Panc1 (cell line): ENCODE measurements at regions not wholly inside any gene's neighbourhood (a gene's known extent, or its start where the extent isn't known, plus 50 kb on each side); places are given as distances from the start of the nearest gene placed in this dataset.

Experiments used
- ATAC-seq: fragments of 200-7000 bp; cut with Tn5 transposase; 2 replicates; pipeline ENCODE4 v1.9.1; 2020; ENCODE audit warnings: mild to moderate bottlenecking, moderate library complexity
- BruUV-seq: library from RNA; stranded (reverse); fragments of 400-500 nt; replicated peaks from 2 replicates; lab custom pipeline; 2021; lab: Mats Ljungman, UMichigan
- CTCF ChIA-PET: fragments of 300-600 bp; sonication (Branson Sonifier 250); formaldehyde crosslinking; loops from one replicate; lab custom pipeline; 2022; ENCODE audit warnings: antibody characterized with exemption; lab: Charles Lee
- POLR2A ChIA-PET: fragments of 300-600 bp; sonication (Branson Sonifier 250); formaldehyde crosslinking; loops from one replicate; lab custom pipeline; 2022; ENCODE audit warnings: antibody characterized with exemption; lab: Charles Lee
- DNase-seq: peaks from one replicate; pipeline ENCODE4 v3.0.0-alpha.2; 2010; ENCODE audit warnings: low read depth, low spot score
- H3K27ac ChIP-seq: 2 replicates; pipeline ENCODE4 v1.5.1; 2011; ENCODE audit warnings: mild to moderate bottlenecking, low read length, inconsistent platforms
- H3K27me3 ChIP-seq: fragments of 200-500 bp; sonication (Bioruptor generic); 2 replicates; pipeline ENCODE4 v1.6.0; 2014; ENCODE audit warnings: low read length, inconsistent platforms; ENCODE audit not compliant: control insufficient read depth, insufficient read depth
- H3K36me3 ChIP-seq: fragments of 200-500 bp; sonication (Bioruptor generic); 2 replicates; pipeline ENCODE4 v1.5.1; 2014; ENCODE audit warnings: inconsistent platforms, mild to moderate bottlenecking, low read length, moderate library complexity; ENCODE audit not compliant: control insufficient read depth, insufficient read depth
- H3K4me1 ChIP-seq: 2 replicates; pipeline ENCODE4 v1.5.1; 2011; ENCODE audit warnings: inconsistent platforms, mild to moderate bottlenecking, low read length, moderate library complexity; ENCODE audit not compliant: control insufficient read depth, insufficient read depth
- H3K4me3 ChIP-seq, 2 experiments: 2 replicates each; pipeline ENCODE4 v1.5.1; 2011 to 2012; ENCODE audit warnings: low read depth in 2 of 2, low read length in 2 of 2, mild to moderate bottlenecking in 2 of 2, inconsistent platforms in 1 of 2, moderate library complexity in 1 of 2
- H3K9me3 ChIP-seq: fragments of 200-500 bp; sonication (Bioruptor generic); 2 replicates; pipeline ENCODE4 v1.5.1; 2014; ENCODE audit warnings: low read depth, mild to moderate bottlenecking, inconsistent platforms, low read length, moderate library complexity; ENCODE audit not compliant: control insufficient read depth, insufficient read depth
- POLR2AphosphoS5 ChIP-seq: IDR thresholded peaks from 2 replicates; pipeline ENCODE4 v1.6.1; 2012; ENCODE audit warnings: mild to moderate bottlenecking, low read depth, low read length, moderate library complexity
- SIN3A ChIP-seq: IDR thresholded peaks from 2 replicates; pipeline ENCODE4 v1.6.1; 2012; ENCODE audit warnings: low read depth, mild to moderate bottlenecking, low read length, moderate library complexity, borderline replicate concordance; ENCODE audit not compliant: insufficient read depth
- TCF7L2 ChIP-seq: IDR thresholded peaks from 2 replicates; pipeline ENCODE4 v1.6.1; 2011; ENCODE audit warnings: mild to moderate bottlenecking, low read depth, low read length, inconsistent platforms
- in situ Hi-C: cut with HindIII; loops from 2 replicates; pipeline ENCODE4 v1.10.0; 2016; ENCODE audit warnings: low sequenced_read_pairs, low pct_unique_long_range_greater_than_20kb
- intact Hi-C: fragments of 100-400 bp; cut with micrococcal nuclease; formaldehyde crosslinking; loops from one replicate; pipeline ENCODE4 v1.10.0; 2022; ENCODE audit not compliant: unreplicated experiment
- TF ChIP-seq, protein P1 (sequence below), 2 experiments: IDR thresholded peaks; 2 replicates each; pipeline ENCODE4 v1.6.1; 2011 to 2012; ENCODE audit warnings: low read depth in 2 of 2, control low read depth in 1 of 2, low read length in 1 of 2, mild to moderate bottlenecking in 1 of 2, moderate library complexity in 1 of 2; ENCODE audit not compliant: insufficient read depth in 1 of 2
- TF ChIP-seq, protein P2 (sequence below): fragments of 450-650 bp; IDR thresholded peaks from 2 replicates; pipeline ENCODE4 v1.5.1; 2017; ENCODE audit warnings: mild to moderate bottlenecking

DNA sequence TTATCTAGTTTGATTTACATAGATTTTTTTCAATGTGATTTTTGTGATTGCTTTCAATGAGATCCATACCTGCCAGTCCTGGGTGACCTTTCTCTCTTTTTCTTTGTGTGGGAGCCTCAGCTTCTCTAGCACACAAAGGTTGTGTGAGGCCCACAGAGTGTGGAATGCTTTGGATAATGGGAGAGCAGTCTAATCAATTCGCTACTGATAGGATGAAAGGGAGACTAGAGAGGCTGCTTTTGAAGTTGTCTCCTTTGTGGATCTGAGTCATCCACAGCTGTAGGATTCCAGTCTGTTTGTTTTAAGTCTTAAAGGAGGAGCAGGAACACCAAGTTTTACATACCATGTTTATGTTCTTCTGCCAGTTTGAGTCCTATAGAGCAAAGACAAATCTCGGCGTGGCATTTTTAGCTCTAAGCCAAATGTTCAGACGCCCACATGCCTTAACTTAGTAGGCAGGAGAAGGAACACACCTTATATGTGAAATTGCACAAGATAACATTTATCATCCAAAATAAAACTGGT is 330.0 kb downstream of the ARL4A start:
- Histone ChIP-seq H3K4me1 (0 out of 2 replicates have a peak, but pooled peaks cover 6% of the 10 kb centered on the region), H3K9me3 (no peaks in the 10 kb centered on the region), H3K27me3 (no peaks in the 10 kb centered on the region), H3K36me3 (no peaks in the 10 kb centered on the region), H3K4me3 (peak overlapping the region in 1 of 2 experiments; percentile 19; a peak in 1 of 4 replicates), H3K27ac (no peak overlapping the region)
- TF ChIP-seq, protein P1, sequence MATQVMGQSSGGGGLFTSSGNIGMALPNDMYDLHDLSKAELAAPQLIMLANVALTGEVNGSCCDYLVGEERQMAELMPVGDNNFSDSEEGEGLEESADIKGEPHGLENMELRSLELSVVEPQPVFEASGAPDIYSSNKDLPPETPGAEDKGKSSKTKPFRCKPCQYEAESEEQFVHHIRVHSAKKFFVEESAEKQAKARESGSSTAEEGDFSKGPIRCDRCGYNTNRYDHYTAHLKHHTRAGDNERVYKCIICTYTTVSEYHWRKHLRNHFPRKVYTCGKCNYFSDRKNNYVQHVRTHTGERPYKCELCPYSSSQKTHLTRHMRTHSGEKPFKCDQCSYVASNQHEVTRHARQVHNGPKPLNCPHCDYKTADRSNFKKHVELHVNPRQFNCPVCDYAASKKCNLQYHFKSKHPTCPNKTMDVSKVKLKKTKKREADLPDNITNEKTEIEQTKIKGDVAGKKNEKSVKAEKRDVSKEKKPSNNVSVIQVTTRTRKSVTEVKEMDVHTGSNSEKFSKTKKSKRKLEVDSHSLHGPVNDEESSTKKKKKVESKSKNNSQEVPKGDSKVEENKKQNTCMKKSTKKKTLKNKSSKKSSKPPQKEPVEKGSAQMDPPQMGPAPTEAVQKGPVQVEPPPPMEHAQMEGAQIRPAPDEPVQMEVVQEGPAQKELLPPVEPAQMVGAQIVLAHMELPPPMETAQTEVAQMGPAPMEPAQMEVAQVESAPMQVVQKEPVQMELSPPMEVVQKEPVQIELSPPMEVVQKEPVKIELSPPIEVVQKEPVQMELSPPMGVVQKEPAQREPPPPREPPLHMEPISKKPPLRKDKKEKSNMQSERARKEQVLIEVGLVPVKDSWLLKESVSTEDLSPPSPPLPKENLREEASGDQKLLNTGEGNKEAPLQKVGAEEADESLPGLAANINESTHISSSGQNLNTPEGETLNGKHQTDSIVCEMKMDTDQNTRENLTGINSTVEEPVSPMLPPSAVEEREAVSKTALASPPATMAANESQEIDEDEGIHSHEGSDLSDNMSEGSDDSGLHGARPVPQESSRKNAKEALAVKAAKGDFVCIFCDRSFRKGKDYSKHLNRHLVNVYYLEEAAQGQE (IDR thresholded peaks at IDR 0.05; ENCODE audit: insufficient read depth in 1 of 2, low read depth in 2 of 2, low read length in 1 of 2) = no peak
- TF ChIP-seq POLR2AphosphoS5 = no peak
- TF ChIP-seq, protein P2, sequence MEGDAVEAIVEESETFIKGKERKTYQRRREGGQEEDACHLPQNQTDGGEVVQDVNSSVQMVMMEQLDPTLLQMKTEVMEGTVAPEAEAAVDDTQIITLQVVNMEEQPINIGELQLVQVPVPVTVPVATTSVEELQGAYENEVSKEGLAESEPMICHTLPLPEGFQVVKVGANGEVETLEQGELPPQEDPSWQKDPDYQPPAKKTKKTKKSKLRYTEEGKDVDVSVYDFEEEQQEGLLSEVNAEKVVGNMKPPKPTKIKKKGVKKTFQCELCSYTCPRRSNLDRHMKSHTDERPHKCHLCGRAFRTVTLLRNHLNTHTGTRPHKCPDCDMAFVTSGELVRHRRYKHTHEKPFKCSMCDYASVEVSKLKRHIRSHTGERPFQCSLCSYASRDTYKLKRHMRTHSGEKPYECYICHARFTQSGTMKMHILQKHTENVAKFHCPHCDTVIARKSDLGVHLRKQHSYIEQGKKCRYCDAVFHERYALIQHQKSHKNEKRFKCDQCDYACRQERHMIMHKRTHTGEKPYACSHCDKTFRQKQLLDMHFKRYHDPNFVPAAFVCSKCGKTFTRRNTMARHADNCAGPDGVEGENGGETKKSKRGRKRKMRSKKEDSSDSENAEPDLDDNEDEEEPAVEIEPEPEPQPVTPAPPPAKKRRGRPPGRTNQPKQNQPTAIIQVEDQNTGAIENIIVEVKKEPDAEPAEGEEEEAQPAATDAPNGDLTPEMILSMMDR = no peak
- intact Hi-C loops (no loop called here), in situ Hi-C loops (no loop called here)
- no TSS peak for BruUV-seq
- no peak for DNase-seq
- ATAC-seq = peak; percentile 68; the same call in 1 of the 2 replicates
- ChIA-PET CTCF (no interaction called here), POLR2A (no interaction called here)

DNA sequence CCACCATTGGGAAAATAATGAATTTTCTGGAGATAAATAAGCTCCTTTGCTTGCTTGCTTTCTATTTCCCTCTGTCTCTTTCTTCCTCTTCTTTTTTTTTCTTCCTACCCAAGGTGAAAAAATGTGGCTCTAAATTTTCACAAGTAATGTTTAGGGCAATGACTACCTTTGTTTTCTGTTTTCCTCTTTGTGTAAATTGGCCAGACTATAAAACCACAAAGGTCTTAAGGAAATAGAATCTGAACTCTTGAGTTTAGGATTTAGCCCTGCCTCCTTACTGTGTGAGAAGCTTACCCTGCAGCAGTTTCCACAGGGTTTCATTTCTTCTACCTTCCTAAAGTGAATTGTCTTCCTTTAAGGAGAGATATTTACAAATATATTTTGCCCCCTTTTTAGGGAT is 330.4 kb downstream of the ARL4A start:
- no peak for DNase-seq
- intact Hi-C loops (no loop called here), in situ Hi-C loops (no loop called here)
- ChIA-PET POLR2A (no interaction called here), CTCF (no interaction called here)
- no TSS peak for BruUV-seq
- TF ChIP-seq, protein P1 (IDR thresholded peaks at IDR 0.05; ENCODE audit: insufficient read depth in 1 of 2, low read depth in 2 of 2, low read length in 1 of 2) = no peak
- TF ChIP-seq POLR2AphosphoS5 (no peak), SIN3A (no peak), TCF7L2 (no peak)
- TF ChIP-seq, protein P2 = no peak
- Histone ChIP-seq H3K4me1 (0 out of 2 replicates have a peak, but pooled peaks cover 6% of the 10 kb centered on the region), H3K27ac (no peak overlapping the region), H3K36me3 (no peaks in the 10 kb centered on the region), H3K9me3 (no peaks in the 10 kb centered on the region), H3K4me3 (no peak overlapping the region), H3K27me3 (no peaks in the 10 kb centered on the region)
- ATAC-seq = no peak
